Muscle of leg (tissue), 3 donors: ENCODE measurements at regions not wholly inside any gene's neighbourhood (a gene's known extent, or its start where the extent isn't known, plus 50 kb on each side); places are given as distances from the start of the nearest gene placed in this dataset.
A peak's percentile ranks its signal among the peaks of the same experiment; 100 is the strongest.

Experiments used
- DNase-seq: peaks from one replicate; pipeline ENCODE4 v3.0.0; 2013
- H3K27ac ChIP-seq: one replicate; pipeline ENCODE4 v1.5.1; 2013; ENCODE audit warnings: mild to moderate bottlenecking, low read length, control low read depth
- H3K27me3 ChIP-seq: one replicate; pipeline ENCODE4 v1.6.1; 2013; ENCODE audit warnings: low read length; ENCODE audit not compliant: control insufficient read depth, insufficient read depth
- H3K36me3 ChIP-seq: one replicate; pipeline ENCODE4 v1.6.1; 2013; ENCODE audit warnings: low read length; ENCODE audit not compliant: control insufficient read depth, insufficient read depth
- H3K4me1 ChIP-seq: one replicate; pipeline ENCODE4 v1.6.1; 2013; ENCODE audit warnings: low read length; ENCODE audit not compliant: control insufficient read depth, insufficient read depth
- H3K4me3 ChIP-seq: one replicate; pipeline ENCODE4 v1.5.1; 2013; ENCODE audit warnings: low read length, control low read depth
- H3K9me3 ChIP-seq: replicated peaks from 2 replicates; pipeline ENCODE4 v1.6.1; 2013; ENCODE audit warnings: low read depth, low read length; ENCODE audit not compliant: control insufficient read depth
- WGBS: methylation state at CpG from one replicate; pipeline ENCODE4 v1.1.5; 2013; ENCODE audit warnings: missing lambda C conversion rate; ENCODE audit not compliant: insufficient coverage; 5-methylcytosine and 5-hydroxymethylcytosine counted together

- H3K4me1 ChIP-seq = no peaks in the 10 kb centered on the region
- no peaks in the 10 kb centered on the region for H3K9me3 ChIP-seq
- no peak overlapping the region for H3K27ac ChIP-seq
- no peaks in the 10 kb centered on the region for H3K27me3 ChIP-seq
- WGBS = no CpG with 5 or more reads among the region's 1 CpG
- H3K4me3 ChIP-seq = no peak overlapping the region
- H3K36me3 ChIP-seq = no peaks in the 10 kb centered on the region
- DNase-seq = no peak
Measured at GRCh38 chr13:60944016-60944415, 471.6 kb downstream of the PCDH20 start.

GRCh38 chr13:60936281-60936680, 479.4 kb downstream of the PCDH20 start:
- no peaks in the 10 kb centered on the region for H3K4me1 ChIP-seq
- DNase-seq = no peak
- H3K4me3 ChIP-seq = no peak overlapping the region
- H3K27ac ChIP-seq = no peak overlapping the region
- H3K36me3 ChIP-seq = no peaks in the 10 kb centered on the region
- H3K27me3 ChIP-seq = no peaks in the 10 kb centered on the region
- H3K9me3 ChIP-seq = no peaks in the 10 kb centered on the region
- whole genome bisulfite sequencing = no CpG with 5 or more reads among the region's 3 CpGs

- DNase-seq = no peak
- H3K4me1 ChIP-seq = no peaks in the 10 kb centered on the region
- no peaks in the 10 kb centered on the region for H3K9me3 ChIP-seq
- H3K36me3 ChIP-seq = no peaks in the 10 kb centered on the region
- no peak overlapping the region for H3K27ac ChIP-seq
- WGBS = no CpG with 5 or more reads among the region's 2 CpGs
- no peaks in the 10 kb centered on the region for H3K27me3 ChIP-seq
- no peak overlapping the region for H3K4me3 ChIP-seq
Measured at GRCh38 chr13:60933638-60934037, 482.0 kb downstream of the PCDH20 start.

- no CpG with 5 or more reads among the region's 4 CpGs for WGBS
- H3K36me3 ChIP-seq = no peaks in the 10 kb centered on the region
Measured at GRCh38 chr13:60931858-60932546, 483.6 kb downstream of the PCDH20 start.

GRCh38 chr13:60925686-60926085, 490.0 kb downstream of the PCDH20 start:
- peak; percentile 86 for DNase-seq
- no peaks in the 10 kb centered on the region for H3K36me3 ChIP-seq
- H3K4me1 ChIP-seq = no peaks in the 10 kb centered on the region
- no peaks in the 10 kb centered on the region for H3K27me3 ChIP-seq
- no peak overlapping the region for H3K4me3 ChIP-seq
- WGBS = 17% methylated on average over 1 of the region's 3 CpGs
- no peak overlapping the region for H3K27ac ChIP-seq
- H3K9me3 ChIP-seq = no peaks in the 10 kb centered on the region

More at GRCh38 chr13:60931858-60932546, 483.6 kb downstream of the PCDH20 start:
- Histone ChIP-seq H3K27ac (no peak overlapping the region), H3K4me3 (no peak overlapping the region), H3K9me3 (no peaks in the 10 kb centered on the region), H3K27me3 (no peaks in the 10 kb centered on the region), H3K4me1 (no peaks in the 10 kb centered on the region)
- DNase-seq = no peak

GRCh38 chr13:60924856-60925255, 490.8 kb downstream of the PCDH20 start:
- WGBS = no CpG with 5 or more reads among the region's 2 CpGs
- DNase-seq = peak; percentile 73
- H3K27me3 ChIP-seq = no peaks in the 10 kb centered on the region
- no peak overlapping the region for H3K27ac ChIP-seq
- no peak overlapping the region for H3K4me3 ChIP-seq
- no peaks in the 10 kb centered on the region for H3K4me1 ChIP-seq
- no peaks in the 10 kb centered on the region for H3K9me3 ChIP-seq
- H3K36me3 ChIP-seq = no peaks in the 10 kb centered on the region

GRCh38 chr13:60922576-60923231, 492.9 kb downstream of the PCDH20 start:
- peak; percentile 90 for DNase-seq
- H3K9me3 ChIP-seq = no peaks in the 10 kb centered on the region
- no peaks in the 10 kb centered on the region for H3K36me3 ChIP-seq
- no peaks in the 10 kb centered on the region for H3K27me3 ChIP-seq
- no CpG with 5 or more reads among the region's 6 CpGs for WGBS
- H3K4me3 ChIP-seq = no peak overlapping the region
- H3K27ac ChIP-seq = peak overlapping the region; percentile 37
- no peaks in the 10 kb centered on the region for H3K4me1 ChIP-seq

- no peak overlapping the region for H3K27ac ChIP-seq
- no peaks in the 10 kb centered on the region for H3K9me3 ChIP-seq
- H3K36me3 ChIP-seq = no peaks in the 10 kb centered on the region
- H3K4me1 ChIP-seq = no peaks in the 10 kb centered on the region
- WGBS = 20% methylated on average over 1 of the region's 1 CpG
- peak; percentile 21 for DNase-seq
- H3K4me3 ChIP-seq = no peak overlapping the region
- H3K27me3 ChIP-seq = no peaks in the 10 kb centered on the region
Measured at GRCh38 chr13:60893801-60894200, 496.8 kb downstream of the TDRD3 start.

GRCh38 chr13:60887711-60888110, 490.7 kb downstream of the TDRD3 start:
- no peak for DNase-seq
- Histone ChIP-seq H3K4me3 (no peak overlapping the region), H3K36me3 (no peaks in the 10 kb centered on the region), H3K4me1 (no peaks in the 10 kb centered on the region), H3K27me3 (no peaks in the 10 kb centered on the region), H3K9me3 (no peaks in the 10 kb centered on the region), H3K27ac (no peak overlapping the region)
- no CpG with 5 or more reads among the region's 2 CpGs for WGBS

GRCh38 chr13:60881507-60881906, 484.5 kb downstream of the TDRD3 start:
- Histone ChIP-seq H3K27ac (no peak overlapping the region), H3K4me1 (no peaks in the 10 kb centered on the region), H3K9me3 (no peaks in the 10 kb centered on the region), H3K27me3 (no peaks in the 10 kb centered on the region), H3K4me3 (no peak overlapping the region), H3K36me3 (no peaks in the 10 kb centered on the region)
- no peak for DNase-seq
- WGBS = no CpG with 5 or more reads among the region's 1 CpG
